ENCODE measurements at regions not wholly inside any gene's neighbourhood (a gene's known extent, or its start where the extent isn't known, plus 50 kb on each side); places are given as distances from the start of the nearest gene placed in this dataset.

DNA sequence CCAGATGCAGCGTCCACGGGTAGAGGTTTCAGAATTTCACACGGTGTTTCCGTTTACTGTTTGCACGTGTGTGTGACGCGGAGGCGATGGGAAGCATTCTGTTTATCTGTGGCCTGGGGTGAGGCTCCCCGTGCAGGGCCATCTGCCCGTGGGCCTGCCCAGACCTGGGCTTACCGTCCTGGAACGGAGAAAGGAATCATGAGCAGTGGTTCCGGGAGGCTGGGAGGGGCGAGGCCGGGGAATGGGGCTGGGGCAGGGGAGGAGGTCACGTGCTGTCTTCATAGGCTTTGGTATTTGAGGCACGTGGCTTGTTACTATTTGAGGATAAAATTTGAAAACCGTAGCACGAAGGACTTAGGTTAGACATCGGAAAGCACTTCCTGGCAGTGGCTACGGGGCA lies 77.9 kb downstream of the RTP5 start:
- TF ChIP-seq, protein P1, sequence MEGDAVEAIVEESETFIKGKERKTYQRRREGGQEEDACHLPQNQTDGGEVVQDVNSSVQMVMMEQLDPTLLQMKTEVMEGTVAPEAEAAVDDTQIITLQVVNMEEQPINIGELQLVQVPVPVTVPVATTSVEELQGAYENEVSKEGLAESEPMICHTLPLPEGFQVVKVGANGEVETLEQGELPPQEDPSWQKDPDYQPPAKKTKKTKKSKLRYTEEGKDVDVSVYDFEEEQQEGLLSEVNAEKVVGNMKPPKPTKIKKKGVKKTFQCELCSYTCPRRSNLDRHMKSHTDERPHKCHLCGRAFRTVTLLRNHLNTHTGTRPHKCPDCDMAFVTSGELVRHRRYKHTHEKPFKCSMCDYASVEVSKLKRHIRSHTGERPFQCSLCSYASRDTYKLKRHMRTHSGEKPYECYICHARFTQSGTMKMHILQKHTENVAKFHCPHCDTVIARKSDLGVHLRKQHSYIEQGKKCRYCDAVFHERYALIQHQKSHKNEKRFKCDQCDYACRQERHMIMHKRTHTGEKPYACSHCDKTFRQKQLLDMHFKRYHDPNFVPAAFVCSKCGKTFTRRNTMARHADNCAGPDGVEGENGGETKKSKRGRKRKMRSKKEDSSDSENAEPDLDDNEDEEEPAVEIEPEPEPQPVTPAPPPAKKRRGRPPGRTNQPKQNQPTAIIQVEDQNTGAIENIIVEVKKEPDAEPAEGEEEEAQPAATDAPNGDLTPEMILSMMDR (IDR thresholded peaks at IDR 0.05) = no peak
- no peak for TF ChIP-seq POLR2A (IDR thresholded peaks at IDR 0.05)
- no peak for TF ChIP-seq EP300 (IDR thresholded peaks at IDR 0.05)
